T-helper 2 cell (primary cell): ENCODE measurements at regions not wholly inside any gene's neighbourhood (a gene's known extent, or its start where the extent isn't known, plus 50 kb on each side); places are given as distances from the start of the nearest gene placed in this dataset.
A peak's percentile ranks its signal among the peaks of the same experiment; 100 is the strongest.
"Not testable (repeated sequence)": the region's sequence is repeated elsewhere in the genome, so short reads cannot be mapped to it uniquely, and the experiment has no call there.

Experiments used
- DNase-seq, 5 experiments: peaks; one replicate each; pipeline versions ENCODE4 v3.0.0 to v3.0.0-alpha.2; 2012 to 2022

GRCh38 chr12:28023156-28023887, 50.8 kb upstream of the PTHLH start:
- no peak for DNase-seq

GRCh38 chr12:28024231-28024995, 51.9 kb upstream of the PTHLH start:
- DNase-seq: no peak

GRCh38 chr12:28025821-28026505, 53.4 kb upstream of the PTHLH start:
- DNase-seq: no peak

- no peak for DNase-seq
Measured at GRCh38 chr12:28026701-28027100, 54.2 kb upstream of the PTHLH start.

GRCh38 chr12:28027328-28027727, 54.8 kb upstream of the PTHLH start:
- no peak for DNase-seq

- no peak for DNase-seq
Measured at GRCh38 chr12:28027947-28028724, 55.6 kb upstream of the PTHLH start.

GRCh38 chr12:28032811-28033537, 60.4 kb upstream of the PTHLH start:
- DNase-seq: no peak

- no peak for DNase-seq
Measured at GRCh38 chr12:28033538-28033915, 61.0 kb upstream of the PTHLH start.

- no peak for DNase-seq
Measured at GRCh38 chr12:28034271-28034670, 61.7 kb upstream of the PTHLH start.

GRCh38 chr12:28035500-28035899, 63.0 kb upstream of the PTHLH start:
- no peak for DNase-seq

- no peak for DNase-seq
Measured at GRCh38 chr12:28036940-28037339, 64.4 kb upstream of the PTHLH start.

- no peak for DNase-seq
Measured at GRCh38 chr12:28040246-28040645, 67.7 kb upstream of the PTHLH start.

GRCh38 chr12:28046600-28046999, 74.1 kb upstream of the PTHLH start:
- DNase-seq: not testable (repeated sequence)

GRCh38 chr12:28050606-28051005, 78.1 kb upstream of the PTHLH start:
- no peak for DNase-seq

GRCh38 chr12:28051516-28052354, 79.2 kb upstream of the PTHLH start:
- DNase-seq: no peak

GRCh38 chr12:28053564-28053963, 81.0 kb upstream of the PTHLH start:
- no peak for DNase-seq

- no peak for DNase-seq
Measured at GRCh38 chr12:28054583-28054982, 82.0 kb upstream of the PTHLH start.

- peak in 1 of 5 experiments; percentile 48 for DNase-seq
Measured at GRCh38 chr12:28057856-28058615, 85.5 kb upstream of the PTHLH start.

GRCh38 chr12:28059220-28059619, 86.7 kb upstream of the PTHLH start:
- no peak for DNase-seq

- no peak for DNase-seq
Measured at GRCh38 chr12:28059668-28060067, 87.1 kb upstream of the PTHLH start.
